Right renal cortex interstitium (tissue), 3 donors: ENCODE measurements at regions not wholly inside any gene's neighbourhood (a gene's known extent, or its start where the extent isn't known, plus 50 kb on each side); places are given as distances from the start of the nearest gene placed in this dataset.
"Not testable (repeated sequence)": the region's sequence is repeated elsewhere in the genome, so short reads cannot be mapped to it uniquely, and the experiment has no call there.

ENCODE experiments used
- DNase-seq, 3 donors: peaks; one replicate each; pipeline ENCODE4 v3.0.0-alpha.2; 2013; ENCODE audit warnings: low read depth in 3 of 3, low spot score in 2 of 3

DNA sequence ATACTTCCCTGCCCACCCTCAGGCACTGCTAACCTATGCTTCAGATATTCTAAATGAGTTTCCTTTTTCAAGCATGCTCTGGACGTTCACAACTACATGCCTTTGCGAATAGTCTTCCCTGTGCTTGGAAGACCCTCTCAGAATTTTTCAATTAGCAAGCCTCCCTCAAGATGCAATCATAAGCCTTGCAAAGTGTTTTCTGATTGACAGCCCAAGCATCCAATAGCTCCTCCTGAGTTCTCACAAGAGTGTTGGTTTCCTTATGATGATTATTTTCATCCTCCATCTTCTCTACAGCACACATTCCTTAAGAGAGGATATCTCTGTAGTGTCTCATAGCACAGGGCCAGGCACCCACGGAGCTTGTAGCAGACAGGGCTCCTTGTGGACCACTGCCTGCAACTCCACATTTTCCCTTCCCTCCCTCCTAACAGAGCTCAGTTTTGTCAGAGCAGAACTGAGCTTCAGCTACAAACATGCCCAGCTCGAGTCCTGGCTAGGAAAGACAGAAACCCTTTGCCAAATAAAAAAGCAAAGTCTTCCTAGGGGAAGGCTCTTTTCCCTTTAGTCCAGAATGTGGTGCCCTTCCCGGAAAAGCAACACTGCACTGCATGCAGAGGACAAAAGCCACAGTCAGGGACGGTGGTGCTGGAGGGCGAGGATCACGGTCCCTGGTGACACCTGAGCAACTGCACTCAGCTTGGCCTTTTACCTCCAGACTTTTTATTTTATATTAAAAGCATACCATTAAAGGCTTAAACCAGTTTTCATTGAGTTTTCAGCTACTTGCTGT, 819.8 kb upstream of the ID2 start:
- DNase-seq, result no peak

DNA sequence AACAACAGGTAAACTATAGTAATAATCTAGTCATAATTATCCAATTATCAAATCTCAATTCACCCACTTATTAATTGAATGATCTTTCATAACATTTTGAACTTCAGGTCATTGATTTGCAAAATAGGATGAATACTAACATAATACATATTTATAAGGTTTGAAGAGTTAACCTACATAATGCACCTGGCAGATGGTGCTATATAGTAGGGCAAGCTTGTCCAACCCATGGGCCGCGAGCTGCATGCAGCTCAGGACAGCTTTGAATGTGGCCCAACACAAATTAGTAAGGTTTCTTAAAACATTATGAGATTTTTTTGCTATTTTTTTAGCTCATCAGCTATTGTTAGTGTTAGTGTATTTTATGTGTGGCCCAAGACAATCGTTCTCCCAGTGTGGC, 815.8 kb upstream of the ID2 start:
- no peak for DNase-seq

DNA sequence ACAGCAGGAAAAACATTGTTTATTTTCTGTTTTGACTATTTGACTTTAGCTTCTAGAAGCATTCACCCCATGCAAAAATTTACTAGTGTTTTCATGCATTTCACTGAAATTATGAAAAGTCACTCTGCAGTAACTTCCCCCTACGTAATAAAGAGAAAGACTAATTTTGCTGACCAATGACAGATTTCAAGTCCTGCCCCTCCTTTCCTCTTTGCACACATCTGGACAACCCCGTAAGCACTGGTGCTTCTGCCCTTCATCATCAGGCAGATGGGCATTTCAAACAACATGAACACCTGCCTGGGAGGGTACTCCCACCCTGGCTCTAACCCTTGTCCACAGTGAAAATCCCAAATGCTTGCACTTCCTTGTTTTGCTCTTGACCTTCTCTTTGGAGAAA, 815.0 kb upstream of the ID2 start:
- DNase-seq, result no peak

DNA sequence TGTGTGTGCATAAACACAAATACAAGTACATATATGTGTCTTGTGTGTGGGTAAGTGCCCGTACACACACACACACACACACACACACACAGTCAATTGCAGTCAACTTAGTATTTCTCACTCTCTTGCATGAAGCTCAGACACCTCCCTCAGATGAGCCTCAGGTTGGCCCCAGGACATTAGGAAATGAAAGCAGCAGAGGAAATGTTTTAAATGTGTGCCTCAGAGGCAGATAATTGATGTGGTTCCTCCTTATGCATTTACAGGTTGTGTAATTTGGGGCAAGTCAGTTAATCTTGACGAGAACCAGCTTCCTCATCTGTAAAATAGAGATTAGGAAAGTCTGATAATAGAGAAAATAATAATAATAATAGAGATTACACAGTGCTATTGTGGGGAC, 814.0 kb upstream of the ID2 start:
- DNase-seq, result no peak

DNA sequence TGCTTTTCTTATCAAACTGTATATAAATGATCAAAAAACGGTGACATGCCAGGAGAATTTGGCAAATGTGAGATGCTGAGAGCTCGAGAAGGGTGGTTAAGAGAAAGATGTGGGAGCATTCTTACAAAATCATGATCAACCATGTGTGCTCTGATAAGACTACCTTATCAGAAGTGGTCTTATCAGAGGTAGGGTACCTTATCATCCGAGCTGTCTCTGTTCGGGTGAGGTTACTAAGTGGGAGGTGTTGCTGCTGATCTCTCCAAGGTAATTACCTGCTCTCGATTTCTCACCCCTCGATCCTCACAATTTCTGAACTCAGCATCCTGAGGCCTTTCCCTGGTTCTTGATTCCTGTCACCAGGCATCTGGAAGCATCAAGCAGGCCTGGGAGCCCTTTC, 813.0 kb upstream of the ID2 start:
- no peak for DNase-seq

GRCh38 chr2:7876445-7876844, 805.4 kb upstream of the ID2 start:
- not testable (repeated sequence) for DNase-seq

- DNase-seq, result not testable (repeated sequence)
These were observed 803.6 kb upstream of the ID2 start for GRCh38 chr2:7878266-7878665.

GRCh38 chr2:7878786-7879482, 802.9 kb upstream of the ID2 start:
- DNase-seq, result no peak

- DNase-seq, result no peak
These were observed 802.4 kb upstream of the ID2 start for GRCh38 chr2:7879483-7879835.

- DNase-seq, result no peak
These were observed 801.7 kb upstream of the ID2 start for GRCh38 chr2:7880126-7880525.

DNA sequence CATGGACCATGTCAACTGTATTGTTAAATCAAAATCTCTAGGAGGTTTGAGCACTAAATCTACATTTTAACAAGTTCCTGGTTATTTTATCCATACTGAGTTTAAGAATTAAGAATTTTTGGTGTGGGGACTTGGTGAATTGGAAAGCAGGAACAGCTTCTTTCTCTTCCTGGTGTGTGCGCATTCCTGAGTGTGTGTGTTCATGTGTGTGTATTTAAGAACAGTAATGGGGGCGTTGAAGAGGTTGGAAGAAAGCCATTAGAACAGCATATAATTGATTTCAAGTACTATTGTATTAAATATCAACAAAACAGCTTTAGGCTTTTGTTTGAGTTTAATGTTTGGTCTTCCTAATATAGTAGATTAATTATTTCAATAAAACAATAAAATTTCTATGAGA, 801.3 kb upstream of the ID2 start:
- no peak for DNase-seq

GRCh38 chr2:7881063-7881462, 800.8 kb upstream of the ID2 start:
- no peak for DNase-seq

GRCh38 chr2:7881466-7881865, 800.4 kb upstream of the ID2 start:
- DNase-seq, result no peak

DNA sequence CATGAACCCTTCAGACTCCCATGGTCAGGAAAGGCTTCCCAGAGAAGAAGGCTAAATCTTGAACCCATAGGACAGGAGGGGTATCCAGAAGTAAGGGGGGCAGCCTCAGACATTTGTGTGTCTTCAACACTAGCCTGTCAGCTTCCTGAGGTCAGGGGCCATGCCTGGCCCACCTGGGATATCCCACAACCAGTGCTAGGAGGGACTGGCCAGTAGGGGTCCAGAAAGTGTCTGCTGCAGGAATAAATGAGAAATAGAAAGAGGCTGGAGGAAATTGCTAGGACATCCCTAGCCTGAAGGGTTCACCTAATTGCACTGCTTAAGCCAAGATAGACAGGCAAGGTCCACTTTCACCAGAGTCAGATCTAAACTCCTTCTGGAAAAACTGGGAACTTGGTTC, 799.6 kb upstream of the ID2 start:
- DNase-seq, result no peak

DNA sequence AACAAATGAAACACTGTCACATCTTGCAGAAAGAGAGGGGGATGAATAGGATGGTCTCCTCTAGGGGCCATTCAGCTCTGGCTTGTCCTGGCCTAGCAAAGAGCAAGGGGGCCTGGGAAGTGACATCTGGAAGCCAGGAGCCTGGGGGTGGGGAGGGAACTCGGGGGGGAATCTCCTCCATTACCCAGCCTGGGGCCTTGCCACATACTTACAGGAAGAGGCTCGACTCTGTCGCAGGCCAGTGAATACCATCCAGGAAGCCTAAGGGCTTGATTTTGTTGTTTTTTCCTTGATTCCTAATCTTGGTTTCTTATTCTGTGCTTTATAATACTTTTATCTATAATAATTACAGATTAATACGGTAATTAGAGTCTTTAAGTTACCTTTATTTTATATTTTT, 797.5 kb upstream of the ID2 start:
- no peak for DNase-seq

DNA sequence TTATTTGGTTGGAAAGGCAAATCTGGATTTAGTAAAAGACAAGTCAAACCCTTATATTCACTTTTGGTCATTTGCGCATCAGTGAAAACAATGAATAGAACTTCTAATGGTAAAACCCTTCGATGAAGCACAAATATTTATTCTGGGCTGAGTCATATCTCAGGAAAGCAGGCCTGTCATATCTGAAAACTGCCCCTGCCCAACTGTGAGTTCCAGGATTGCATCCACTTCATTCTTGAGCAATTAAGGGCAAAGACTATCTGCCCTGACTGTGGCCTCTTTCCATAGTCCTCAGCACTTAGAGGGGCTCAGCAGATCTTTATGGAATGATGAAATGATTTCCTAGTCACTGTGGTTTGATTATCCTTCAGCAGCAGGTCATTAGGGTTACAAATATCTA, 795.2 kb upstream of the ID2 start:
- no peak for DNase-seq

DNA sequence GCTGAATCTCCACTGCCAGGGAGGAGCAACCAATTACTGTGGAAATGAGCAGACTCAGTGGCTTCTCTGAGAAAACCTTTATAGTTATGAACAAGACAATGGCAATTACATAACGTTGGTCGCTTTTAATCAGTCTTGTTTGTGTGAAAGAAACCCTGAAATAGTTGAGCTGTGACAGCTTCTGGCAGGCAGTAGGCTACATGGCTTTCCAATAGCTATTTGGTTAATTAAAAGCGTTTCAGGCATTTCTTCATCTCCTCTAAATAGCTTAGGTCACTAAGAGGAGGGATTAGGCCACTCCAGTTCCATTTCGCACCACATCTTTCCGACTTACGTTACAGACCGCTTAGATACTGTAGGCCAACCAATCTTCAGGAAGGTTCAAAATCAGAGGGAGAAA, 794.4 kb upstream of the ID2 start:
- no peak for DNase-seq

DNA sequence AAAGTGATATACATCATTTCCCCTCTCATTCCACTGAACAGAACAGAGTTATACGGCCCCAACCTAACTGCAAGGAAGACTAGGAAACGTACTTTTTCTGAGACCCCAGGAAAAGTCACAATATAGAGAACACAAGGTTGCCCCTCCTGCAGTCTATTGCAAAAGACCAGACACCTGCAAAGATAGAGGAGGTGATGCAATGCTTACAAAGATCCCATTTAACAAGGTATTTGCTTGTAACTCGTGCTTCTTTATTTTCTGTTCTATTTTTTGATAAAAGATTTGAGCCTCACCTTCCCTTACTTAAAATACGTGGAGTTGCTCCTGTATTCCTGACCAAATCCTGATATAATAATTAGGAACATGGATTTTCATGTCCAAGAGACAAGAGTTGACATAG, 793.0 kb upstream of the ID2 start:
- DNase-seq, result no peak

GRCh38 chr2:7891312-7891711, 790.5 kb upstream of the ID2 start:
- DNase-seq, result no peak

DNA sequence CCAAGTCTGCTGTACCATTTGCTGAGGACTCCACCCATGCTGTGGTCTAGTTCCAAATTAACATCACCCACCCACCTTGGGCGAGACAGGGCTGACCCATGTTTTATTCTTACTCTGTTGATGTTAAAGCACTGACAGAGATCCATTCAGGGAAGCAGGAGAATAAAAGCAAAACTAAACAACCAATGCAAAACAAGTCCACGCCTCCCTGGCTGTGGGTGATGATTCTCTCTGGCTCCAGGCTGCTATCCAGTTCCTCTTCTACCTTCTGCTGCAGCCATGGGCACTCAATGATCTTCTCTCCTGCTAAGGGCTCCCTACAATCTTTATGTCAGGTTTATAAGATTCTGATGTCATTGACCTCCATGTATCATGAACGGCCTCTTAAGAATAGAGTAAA, 786.6 kb upstream of the ID2 start:
- no peak for DNase-seq

DNA sequence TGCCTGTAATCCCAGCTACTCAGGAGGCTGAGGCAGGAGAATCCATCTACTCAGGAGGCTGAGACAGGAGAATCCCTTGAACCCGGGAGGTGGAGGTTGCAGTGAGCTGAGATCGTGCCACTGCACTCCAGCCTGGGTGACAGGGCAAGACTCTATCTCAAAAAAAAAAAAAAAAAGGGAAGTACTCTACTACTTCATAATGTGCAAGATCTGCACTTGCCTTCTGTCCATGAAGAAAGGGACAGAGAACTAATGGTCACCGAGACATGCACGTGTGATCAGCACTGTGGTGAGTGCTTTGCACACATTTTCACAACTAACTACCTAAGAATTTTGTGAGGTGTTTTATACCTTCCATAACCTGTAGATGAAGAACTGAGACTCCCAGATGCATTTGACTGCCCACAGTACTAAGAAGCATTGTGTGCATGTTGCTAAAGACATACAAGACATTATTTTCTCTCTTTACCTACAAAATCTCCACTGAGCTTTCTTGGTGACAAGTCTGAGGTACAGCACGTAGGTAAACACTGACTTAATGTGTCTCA, 784.8 kb upstream of the ID2 start:
- no peak for DNase-seq

DNA sequence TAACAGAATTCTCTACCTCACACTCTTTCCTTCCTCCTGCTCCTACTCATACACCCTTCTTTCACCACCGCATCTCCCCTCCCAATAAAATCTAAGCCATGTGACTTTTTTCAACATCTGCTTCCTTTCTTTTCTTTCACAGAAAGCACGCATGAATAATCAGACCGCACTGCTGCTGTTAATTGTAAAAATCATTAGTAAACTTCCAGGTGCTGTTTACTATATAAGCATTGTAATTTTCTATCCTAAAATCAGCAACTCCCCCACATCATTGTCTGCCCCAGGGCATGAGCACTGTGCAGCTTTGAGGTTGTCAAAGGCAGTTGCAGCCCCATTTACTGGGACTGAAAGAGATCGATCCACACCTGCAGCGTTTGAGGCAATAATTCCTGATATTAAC, 782.6 kb upstream of the ID2 start:
- no peak for DNase-seq
